Vagina (tissue), 2 donors: ENCODE measurements at regions not wholly inside any gene's neighbourhood (a gene's known extent, or its start where the extent isn't known, plus 50 kb on each side); places are given as distances from the start of the nearest gene placed in this dataset.

Source experiments
- DNase-seq, 2 donors: peaks; one replicate each; pipeline ENCODE4 v3.0.0-alpha.2; 2017; ENCODE audit errors: extremely low spot score in 2 of 2
- H3K27ac ChIP-seq: fragments of 200-600 bp; sonication (generic); one replicate; pipeline ENCODE4 v1.5.1; 2019
- H3K27me3 ChIP-seq: fragments of 200-600 bp; sonication (generic); one replicate; pipeline ENCODE4 v1.5.1; 2019
- H3K36me3 ChIP-seq, 2 donors: fragments of 200-600 bp; sonication (generic); one replicate each; pipeline ENCODE4 v1.5.1; 2017 to 2019
- H3K4me1 ChIP-seq: fragments of 200-600 bp; sonication (generic); one replicate; pipeline ENCODE4 v1.5.1; 2019
- H3K4me3 ChIP-seq, 2 donors: fragments of 200-600 bp; sonication (generic); 1 replicate in 1 of 2; 2 replicates in 1 of 2; pipeline ENCODE4 v1.5.1; 2016 to 2019
- H3K9me3 ChIP-seq: fragments of 200-600 bp; sonication (generic); one replicate; pipeline ENCODE4 v1.5.1; 2019
- CTCF ChIP-seq, 3 experiments: fragments of 450-650 bp in 2 of 3; fragments of 200-600 bp in 1 of 3; sonication (generic) in 1 of 3; IDR thresholded peaks; one replicate each; pipeline ENCODE4 v1.5.1; 2017 to 2019; ENCODE audit warnings: antibody characterized with exemption in 3 of 3, mild to moderate bottlenecking in 2 of 3, moderate library complexity in 2 of 3
- POLR2A ChIP-seq, 2 donors: fragments of 450-650 bp; IDR thresholded peaks; one replicate each; pipeline ENCODE4 v1.6.1; 2017; ENCODE audit warnings: antibody characterized with exemption in 2 of 2, mild to moderate bottlenecking in 2 of 2, moderate library complexity in 2 of 2
- POLR2AphosphoS5 ChIP-seq, 2 donors: sonication (generic); formaldehyde crosslinking; IDR thresholded peaks; one replicate each; pipeline ENCODE4 v1.9.0; 2017; ENCODE audit warnings: antibody characterized with exemption in 2 of 2, mild to moderate bottlenecking in 2 of 2, low read depth in 1 of 2; ENCODE audit not compliant: insufficient read depth in 1 of 2
- intact Hi-C: fragments of 100-400 bp; cut with DNase I; formaldehyde crosslinking; loops from one replicate; pipeline ENCODE4 v1.15.1; 2023

- TF ChIP-seq CTCF (IDR thresholded peaks at IDR 0.05) (no peak), POLR2A (IDR thresholded peaks at IDR 0.05) (no peak), POLR2AphosphoS5 (IDR thresholded peaks at IDR 0.05; ENCODE audit: insufficient read depth in 1 of 2, low read depth in 1 of 2) (no peak)
- H3K9me3 ChIP-seq = no peaks in the 10 kb centered on the region
- no peaks in the 10 kb centered on the region for H3K36me3 ChIP-seq
- no peak overlapping the region for H3K27ac ChIP-seq
- no peak overlapping the region for H3K4me3 ChIP-seq
- H3K27me3 ChIP-seq = no peaks in the 10 kb centered on the region
- DNase-seq = no peak
- peaks cover 11% of the 10 kb centered on the region for H3K4me1 ChIP-seq
- intact Hi-C loops = no loop called here
Measured at GRCh38 chr3:124113485-124113884, 121.6 kb upstream of the ROPN1 start.

- Histone ChIP-seq H3K36me3 (no peaks in the 10 kb centered on the region), H3K27me3 (no peaks in the 10 kb centered on the region), H3K9me3 (no peaks in the 10 kb centered on the region), H3K27ac (no peak overlapping the region), H3K4me1 (peaks cover 26% of the 10 kb centered on the region), H3K4me3 (no peak overlapping the region)
- no peak for DNase-seq
- TF ChIP-seq POLR2A (IDR thresholded peaks at IDR 0.05) (no peak), POLR2AphosphoS5 (IDR thresholded peaks at IDR 0.05; ENCODE audit: insufficient read depth in 1 of 2, low read depth in 1 of 2) (no peak), CTCF (IDR thresholded peaks at IDR 0.05) (no peak)
- intact Hi-C loops = no loop called here
Measured at GRCh38 chr3:124115279-124115678, 123.4 kb upstream of the ROPN1 start.

- H3K4me3 ChIP-seq = no peak overlapping the region
- intact Hi-C loops = no loop called here
- TF ChIP-seq POLR2AphosphoS5 (IDR thresholded peaks at IDR 0.05; ENCODE audit: insufficient read depth in 1 of 2, low read depth in 1 of 2) (no peak), POLR2A (IDR thresholded peaks at IDR 0.05) (no peak)
- no peaks in the 10 kb centered on the region for H3K27me3 ChIP-seq
- H3K9me3 ChIP-seq = no peaks in the 10 kb centered on the region
- DNase-seq = no peak
- H3K27ac ChIP-seq = no peak overlapping the region
- H3K36me3 ChIP-seq = no peaks in the 10 kb centered on the region
- H3K4me1 ChIP-seq = peaks cover 26% of the 10 kb centered on the region
Measured at GRCh38 chr3:124115956-124116355, 124.0 kb upstream of the ROPN1 start.

- peaks cover 26% of the 10 kb centered on the region for H3K4me1 ChIP-seq
Measured at GRCh38 chr3:124116906-124117305, 125.0 kb upstream of the ROPN1 start.

GRCh38 chr3:124117486-124117885 is 125.6 kb upstream of the ROPN1 start:
- intact Hi-C loops = no loop called here
- Histone ChIP-seq H3K27ac (no peak overlapping the region), H3K9me3 (no peaks in the 10 kb centered on the region), H3K4me1 (peaks cover 26% of the 10 kb centered on the region), H3K36me3 (no peaks in the 10 kb centered on the region), H3K4me3 (no peak overlapping the region), H3K27me3 (no peaks in the 10 kb centered on the region)
- DNase-seq = no peak
- TF ChIP-seq CTCF (IDR thresholded peaks at IDR 0.05) (no peak), POLR2A (IDR thresholded peaks at IDR 0.05) (no peak), POLR2AphosphoS5 (IDR thresholded peaks at IDR 0.05; ENCODE audit: insufficient read depth in 1 of 2, low read depth in 1 of 2) (no peak)

More at GRCh38 chr3:124116906-124117305, 125.0 kb upstream of the ROPN1 start:
- no peaks in the 10 kb centered on the region for H3K9me3 ChIP-seq
- no peak overlapping the region for H3K4me3 ChIP-seq
- intact Hi-C loops = no loop called here
- TF ChIP-seq POLR2AphosphoS5 (IDR thresholded peaks at IDR 0.05; ENCODE audit: insufficient read depth in 1 of 2, low read depth in 1 of 2) = no peak
- TF ChIP-seq CTCF (IDR thresholded peaks at IDR 0.05) = no peak
- H3K27ac ChIP-seq = no peak overlapping the region
- DNase-seq = no peak
- H3K36me3 ChIP-seq = no peaks in the 10 kb centered on the region
- H3K27me3 ChIP-seq = no peaks in the 10 kb centered on the region
